Gastroesophageal sphincter (tissue), 4 donors: ENCODE measurements at regions not wholly inside any gene's neighbourhood (a gene's known extent, or its start where the extent isn't known, plus 50 kb on each side); places are given as distances from the start of the nearest gene placed in this dataset.

Experiments
- ATAC-seq: fragments of 150-250 bp; one replicate; pipeline ENCODE4 v1.9.1; 2016; ENCODE audit warnings: mild to moderate bottlenecking, moderate library complexity
- H3K27ac ChIP-seq, 4 donors: fragments of 200-600 bp; sonication (generic) in 3 of 4; 1 replicate in 3 of 4; 2 replicates in 1 of 4; pipeline ENCODE4 v1.5.1; 2016 to 2019
- H3K27me3 ChIP-seq: fragments of 200-600 bp; sonication (generic); one replicate; pipeline ENCODE4 v1.5.1; 2019
- H3K36me3 ChIP-seq, 2 donors: fragments of 200-600 bp; sonication (generic); one replicate each; pipeline ENCODE4 v1.5.1; 2019; ENCODE audit warnings: control low read depth in 1 of 2
- H3K4me1 ChIP-seq, 3 donors: fragments of 200-600 bp; sonication (generic); 1 replicate in 2 of 3; 2 replicates in 1 of 3; pipeline ENCODE4 v1.5.1; 2016 to 2019; ENCODE audit warnings: control low read depth in 2 of 3
- H3K4me3 ChIP-seq, 2 donors: fragments of 200-600 bp; sonication (generic); one replicate each; pipeline ENCODE4 v1.5.1; 2019; ENCODE audit warnings: mild to moderate bottlenecking in 1 of 2, moderate library complexity in 1 of 2
- H3K9me3 ChIP-seq, 3 donors: fragments of 200-600 bp; sonication (generic); one replicate each; pipeline ENCODE4 v1.5.1; 2017 to 2019; ENCODE audit warnings: control low read depth in 2 of 3
- CTCF ChIP-seq, 4 experiments: fragments of 200-600 bp in 2 of 4; fragments of 450-650 bp in 2 of 4; sonication (generic) in 1 of 4; IDR thresholded peaks; one replicate each; pipeline ENCODE4 v1.5.1; 2017 to 2019; ENCODE audit warnings: antibody characterized with exemption in 4 of 4, mild to moderate bottlenecking in 2 of 4, moderate library complexity in 2 of 4
- EP300 ChIP-seq: sonication (generic); formaldehyde crosslinking; IDR thresholded peaks from one replicate; pipeline ENCODE4 v1.6.1; 2017; ENCODE audit warnings: antibody characterized with exemption, mild to moderate bottlenecking
- POLR2A ChIP-seq, 2 donors: fragments of 450-650 bp; IDR thresholded peaks; one replicate each; pipeline ENCODE4 v1.6.1; 2017; ENCODE audit warnings: antibody characterized with exemption in 2 of 2, mild to moderate bottlenecking in 2 of 2, moderate library complexity in 1 of 2
- POLR2AphosphoS5 ChIP-seq: sonication (generic); formaldehyde crosslinking; IDR thresholded peaks from one replicate; pipeline ENCODE4 v1.6.1; 2017; ENCODE audit warnings: antibody characterized with exemption
- WGBS, 2 donors: methylation state at CpG; one replicate each; pipeline ENCODE4 v1.1.5; 2018; ENCODE audit warnings: low coverage in 1 of 2; 5-methylcytosine and 5-hydroxymethylcytosine counted together

- no peaks in the 10 kb centered on the region for H3K9me3 ChIP-seq
- H3K27ac ChIP-seq, result no peak overlapping the region
- WGBS, 2 donors, result 80 to 82% methylated on average over 3 to 4 of the region's 4 CpGs
- H3K36me3 ChIP-seq, result no peaks in the 10 kb centered on the region
- no peak for ATAC-seq
- no peaks in the 10 kb centered on the region for H3K27me3 ChIP-seq
- TF ChIP-seq CTCF (IDR thresholded peaks at IDR 0.05) (no peak), EP300 (no peak), POLR2AphosphoS5 (no peak), POLR2A (IDR thresholded peaks at IDR 0.05) (no peak)
- peaks cover 0 to 11% (median 0%) of the 10 kb centered on the region in 3 donors for H3K4me1 ChIP-seq
- H3K4me3 ChIP-seq, result no peak overlapping the region
These were observed 76.8 kb upstream of the POM121L12 start for GRCh38 chr7:52958621-52959140.

- TF ChIP-seq POLR2AphosphoS5 (no peak), EP300 (no peak), POLR2A (IDR thresholded peaks at IDR 0.05) (no peak), CTCF (IDR thresholded peaks at IDR 0.05) (no peak)
- Histone ChIP-seq H3K4me3 (no peak overlapping the region), H3K27me3 (no peaks in the 10 kb centered on the region), H3K36me3 (no peaks in the 10 kb centered on the region), H3K9me3 (no peaks in the 10 kb centered on the region), H3K27ac (no peak overlapping the region), H3K4me1 (peaks cover 0 to 4% (median 0%) of the 10 kb centered on the region in 3 donors)
- ATAC-seq, result no peak
- 70 to 71% methylated on average over 10 of the region's 10 CpGs for WGBS, 2 donors
These were observed 79.0 kb upstream of the POM121L12 start for GRCh38 chr7:52956379-52956915.

- Histone ChIP-seq H3K27ac (no peak overlapping the region), H3K9me3 (no peaks in the 10 kb centered on the region)
These were observed 79.9 kb upstream of the POM121L12 start for GRCh38 chr7:52955522-52955921.

GRCh38 chr7:52944921-52945320 is 90.5 kb upstream of the POM121L12 start:
- Histone ChIP-seq H3K9me3 (peaks cover 0 to 9% (median 0%) of the 10 kb centered on the region in 3 donors), H3K4me3 (no peak overlapping the region), H3K27ac (no peak overlapping the region), H3K27me3 (no peaks in the 10 kb centered on the region), H3K36me3 (no peaks in the 10 kb centered on the region), H3K4me1 (no peaks in the 10 kb centered on the region)
- TF ChIP-seq EP300 (no peak), CTCF (IDR thresholded peaks at IDR 0.05) (no peak), POLR2A (IDR thresholded peaks at IDR 0.05) (no peak), POLR2AphosphoS5 (no peak)
- WGBS, 2 donors, result 91 to 100% methylated on average over 1 to 2 of the region's 2 CpGs
- ATAC-seq, result no peak

More at GRCh38 chr7:52955522-52955921, 79.9 kb upstream of the POM121L12 start:
- WGBS, 2 donors, result 80 to 91% methylated on average over 1 to 2 of the region's 2 CpGs
- TF ChIP-seq CTCF (IDR thresholded peaks at IDR 0.05), result no peak
- no peaks in the 10 kb centered on the region for H3K4me1 ChIP-seq
- no peaks in the 10 kb centered on the region for H3K27me3 ChIP-seq
- H3K4me3 ChIP-seq, result no peak overlapping the region
- no peak for ATAC-seq
- no peaks in the 10 kb centered on the region for H3K36me3 ChIP-seq

GRCh38 chr7:52940481-52940880 is 95.0 kb upstream of the POM121L12 start:
- 59 to 62% methylated on average over 3 of the region's 3 CpGs for WGBS, 2 donors

More at GRCh38 chr7:52940481-52940880, 95.0 kb upstream of the POM121L12 start:
- no peak for ATAC-seq
- TF ChIP-seq POLR2AphosphoS5, result no peak
- no peak for TF ChIP-seq POLR2A (IDR thresholded peaks at IDR 0.05)
- no peak for TF ChIP-seq EP300
- no peak for TF ChIP-seq CTCF (IDR thresholded peaks at IDR 0.05)
- Histone ChIP-seq H3K27ac (no peak overlapping the region), H3K27me3 (no peaks in the 10 kb centered on the region), H3K4me1 (no peaks in the 10 kb centered on the region), H3K4me3 (no peak overlapping the region), H3K36me3 (no peaks in the 10 kb centered on the region), H3K9me3 (no peaks in the 10 kb centered on the region)
